ENCODE measurements at regions not wholly inside any gene's neighbourhood (a gene's known extent, or its start where the extent isn't known, plus 50 kb on each side); places are given as distances from the start of the nearest gene placed in this dataset.
"Not testable (repeated sequence)": the region's sequence is repeated elsewhere in the genome, so short reads cannot be mapped to it uniquely, and the experiment has no call there.

DNA sequence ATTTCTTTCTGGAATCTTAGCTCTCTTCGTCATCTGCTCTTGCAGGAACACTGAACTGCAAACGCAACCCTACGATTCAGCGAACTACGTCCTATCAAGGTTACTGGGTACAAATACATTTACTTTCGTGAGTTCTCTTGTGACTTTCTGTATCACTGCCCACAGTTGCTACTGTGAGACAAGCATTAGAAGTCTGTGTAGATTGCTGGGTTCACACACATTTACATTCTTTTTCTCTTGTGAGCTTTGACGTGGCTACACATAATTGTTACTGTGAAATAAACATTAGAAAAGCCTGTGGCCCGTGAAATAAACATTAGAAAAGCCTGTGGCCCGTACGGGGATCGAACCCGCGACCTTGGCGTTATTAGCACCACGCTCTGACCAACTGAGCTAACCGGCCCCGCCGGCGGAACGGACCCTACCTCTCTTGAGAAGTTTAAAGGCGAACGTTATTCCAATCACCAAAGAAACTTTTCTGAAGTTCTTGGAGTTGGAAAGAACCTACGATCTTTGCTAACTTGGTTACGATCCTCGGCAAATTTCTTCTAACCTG is 61.2 kb upstream of the ZNF322 start:
- not testable (repeated sequence) for DNase-seq

DNA sequence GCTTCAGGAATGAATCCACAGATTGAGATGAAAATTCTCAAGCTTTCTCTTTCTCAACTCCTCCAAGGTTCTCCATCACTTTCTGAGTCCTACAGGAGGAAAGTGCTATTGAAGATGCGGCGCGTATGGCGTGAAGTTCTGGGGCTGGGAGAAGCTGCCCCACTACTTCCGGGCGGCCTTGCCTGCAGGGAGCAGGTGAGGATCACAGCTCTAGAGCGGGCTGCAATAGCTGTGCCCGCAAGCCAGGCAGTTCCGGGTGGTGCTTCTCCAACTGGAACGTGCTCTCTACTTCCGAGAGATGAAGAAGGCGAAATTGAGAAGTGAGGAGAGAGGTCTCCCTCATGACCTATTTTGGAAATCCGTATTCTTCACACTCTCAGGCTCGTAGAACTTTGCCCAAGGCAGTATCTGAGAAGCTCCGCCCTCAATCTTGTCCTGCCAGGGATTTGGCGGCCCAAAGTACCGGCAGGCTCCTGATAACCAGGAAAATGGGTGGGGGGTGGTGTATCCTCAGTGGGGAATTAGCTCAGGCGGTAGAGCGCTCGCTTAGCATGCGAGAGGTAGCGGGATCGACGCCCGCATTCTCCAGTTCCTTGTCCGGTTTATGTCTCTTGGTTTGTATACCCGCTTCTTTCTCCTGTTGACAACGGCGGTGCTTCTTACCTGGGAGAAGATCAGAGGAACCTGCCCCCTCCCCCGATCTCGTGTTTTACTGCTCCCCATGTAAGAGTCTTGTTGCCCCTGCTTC is 70.6 kb upstream of the ZNF322 start:
- not testable (repeated sequence) for DNase-seq

DNA sequence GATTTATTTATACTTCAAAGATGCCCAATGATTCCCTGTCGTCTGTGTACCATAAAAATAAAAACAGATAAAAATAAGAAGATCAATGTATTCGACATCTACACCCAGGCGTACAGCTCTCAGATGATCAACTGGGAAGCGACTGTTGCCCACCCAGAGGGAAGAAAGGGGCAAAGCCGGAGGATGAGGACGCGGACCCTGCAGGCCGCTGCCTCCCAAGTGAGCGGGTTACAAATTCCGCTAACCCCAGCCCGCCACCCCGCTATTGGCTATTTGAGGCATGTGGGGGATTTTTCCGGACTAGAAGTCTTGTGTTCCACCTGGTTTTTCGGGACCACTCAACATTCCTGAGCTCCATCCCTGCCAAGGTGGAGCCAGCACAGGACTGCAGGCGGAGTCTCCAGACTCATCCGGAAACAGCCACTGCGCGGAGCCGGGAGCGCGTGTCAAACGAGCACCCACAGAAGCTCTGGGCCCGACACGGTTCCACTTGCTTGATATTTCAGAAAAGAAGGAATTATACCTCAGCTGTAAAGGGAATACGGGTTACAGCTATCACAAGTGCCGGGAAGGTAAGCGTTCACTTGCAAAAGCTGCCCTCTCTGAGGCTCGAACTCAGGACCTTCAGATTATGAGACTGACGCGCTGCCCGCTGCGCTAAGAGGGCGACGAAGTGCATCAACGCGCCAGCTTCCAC is 75.4 kb upstream of the ZNF322 start:
- not testable (repeated sequence) for DNase-seq

DNA sequence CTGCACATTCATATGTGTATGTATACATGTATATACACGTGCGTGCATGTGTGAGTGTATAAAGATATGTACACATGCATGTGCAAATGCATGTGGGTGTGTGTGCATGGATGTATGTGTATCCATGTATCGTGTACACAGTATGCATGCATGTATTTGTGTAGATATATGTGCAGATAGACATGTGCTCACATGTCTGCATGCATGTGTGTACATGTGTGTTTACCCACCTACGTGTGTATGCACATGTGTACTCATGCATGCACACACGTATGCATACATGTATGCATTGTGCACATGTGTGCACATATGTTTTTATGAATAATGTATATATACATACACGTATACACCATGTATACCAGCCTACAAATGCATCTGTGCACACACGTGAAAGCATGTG is 80.3 kb upstream of the ZNF322 start:
- DNase-seq = no peak

DNA sequence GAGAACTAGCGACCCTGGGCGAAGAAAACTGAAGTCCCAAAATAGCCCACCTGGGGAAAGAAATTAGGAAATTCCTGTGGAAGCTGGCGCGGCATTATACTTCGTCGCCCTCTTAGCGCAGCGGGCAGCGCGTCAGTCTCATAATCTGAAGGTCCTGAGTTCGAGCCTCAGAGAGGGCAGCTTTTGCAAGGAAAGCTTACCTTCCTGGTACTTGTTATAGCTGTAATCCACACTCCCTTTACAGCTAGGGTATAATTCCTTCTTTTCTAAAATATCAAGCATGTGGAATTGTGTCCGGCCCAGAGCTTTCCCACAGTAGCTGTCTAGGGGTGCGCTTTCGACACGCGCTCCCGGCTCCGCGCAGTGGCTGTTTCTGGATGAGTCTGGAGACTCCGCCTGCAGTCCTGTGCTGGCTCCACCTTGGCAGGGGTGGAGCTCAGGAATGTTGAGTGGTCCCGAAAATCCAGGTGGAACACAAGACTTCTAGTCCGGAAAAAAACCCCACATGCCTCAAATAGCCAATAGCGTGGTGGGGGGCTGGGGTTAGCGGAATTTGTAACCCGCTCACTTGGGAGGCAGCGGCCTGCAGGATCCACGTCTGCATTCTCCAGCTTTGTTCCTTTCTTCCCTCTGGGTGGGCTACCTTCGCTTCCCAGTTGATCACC is 83.7 kb upstream of the ZNF322 start:
- peak; percentile 82 for DNase-seq

DNA sequence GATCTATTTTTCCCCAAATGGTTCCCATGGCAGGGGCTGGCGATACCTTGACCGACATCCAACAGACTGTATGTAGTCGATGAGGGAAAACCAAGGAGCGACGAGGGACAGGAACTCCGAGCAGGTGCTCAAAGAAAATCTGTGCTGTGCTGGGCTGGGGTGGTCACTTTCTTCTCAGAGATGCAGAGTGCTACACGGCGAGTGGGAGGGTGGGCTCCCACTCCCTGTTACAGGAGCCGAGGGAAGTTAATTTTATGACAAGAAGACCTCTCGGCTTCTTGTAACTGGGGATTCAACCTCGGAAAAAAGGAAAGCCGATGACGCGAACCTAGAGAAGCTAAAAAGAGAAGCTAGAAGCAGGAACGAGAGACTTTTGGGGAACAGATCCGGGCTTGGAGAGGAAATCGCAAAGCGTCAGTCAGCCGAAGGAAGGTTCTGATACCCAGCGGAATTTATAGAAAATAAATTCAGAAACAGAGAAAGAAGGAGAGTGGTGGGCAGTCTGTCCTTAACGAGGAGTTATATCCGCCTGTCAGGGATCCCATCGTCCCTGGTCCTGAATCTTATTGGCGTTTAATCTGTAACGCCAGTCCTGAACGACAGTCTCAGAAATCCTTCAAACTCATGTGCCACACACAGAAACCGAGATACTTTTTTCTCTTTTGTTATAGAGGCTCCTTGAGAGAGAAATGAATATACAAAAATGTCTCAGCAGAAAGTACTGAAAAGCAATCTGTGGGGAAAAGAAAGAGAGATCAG is 84.6 kb upstream of the ZNF322 start:
- DNase-seq = no peak

DNA sequence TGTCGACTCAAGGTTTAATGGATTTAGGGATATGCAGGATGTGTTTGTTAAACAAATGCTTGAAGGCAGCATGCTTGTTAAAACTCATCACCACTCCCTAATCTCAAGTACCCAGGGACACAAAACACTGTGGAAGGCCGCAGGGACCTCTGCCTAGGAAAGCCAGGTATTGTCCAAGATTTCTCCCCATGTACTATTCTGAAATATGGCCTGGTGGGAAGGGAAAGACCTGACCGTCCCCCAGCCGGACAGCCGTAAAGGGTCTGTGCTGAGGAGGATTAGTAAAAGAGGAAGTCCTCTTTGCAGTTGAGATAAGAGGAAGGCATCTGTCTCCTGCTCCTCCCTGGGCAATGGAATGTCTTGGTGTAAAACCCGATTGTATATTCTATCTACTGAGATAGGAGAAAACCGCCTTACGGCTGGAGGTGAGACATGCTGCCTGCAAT is 85.3 kb upstream of the ZNF322 start:
- not testable (repeated sequence) for DNase-seq

DNA sequence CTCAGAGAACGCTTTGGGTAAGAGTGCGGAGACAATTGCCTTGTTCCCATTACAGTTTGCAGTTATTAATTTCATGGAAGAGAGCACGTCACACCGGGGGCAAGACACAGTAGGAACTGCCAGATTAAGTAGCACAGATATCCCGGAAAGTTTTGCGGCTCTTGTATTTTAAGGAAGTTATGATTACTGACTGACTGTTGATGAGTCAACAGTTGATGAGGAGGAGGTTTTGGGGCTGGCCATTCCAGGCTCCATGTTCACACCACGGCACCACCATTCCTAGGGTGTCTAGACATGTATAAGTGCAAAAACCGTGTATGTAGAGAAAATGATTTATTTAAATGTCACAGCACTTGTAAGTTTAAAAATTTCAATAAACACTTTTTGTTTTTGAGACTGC is 86.4 kb upstream of the ZNF322 start:
- DNase-seq = not testable (repeated sequence)

DNA sequence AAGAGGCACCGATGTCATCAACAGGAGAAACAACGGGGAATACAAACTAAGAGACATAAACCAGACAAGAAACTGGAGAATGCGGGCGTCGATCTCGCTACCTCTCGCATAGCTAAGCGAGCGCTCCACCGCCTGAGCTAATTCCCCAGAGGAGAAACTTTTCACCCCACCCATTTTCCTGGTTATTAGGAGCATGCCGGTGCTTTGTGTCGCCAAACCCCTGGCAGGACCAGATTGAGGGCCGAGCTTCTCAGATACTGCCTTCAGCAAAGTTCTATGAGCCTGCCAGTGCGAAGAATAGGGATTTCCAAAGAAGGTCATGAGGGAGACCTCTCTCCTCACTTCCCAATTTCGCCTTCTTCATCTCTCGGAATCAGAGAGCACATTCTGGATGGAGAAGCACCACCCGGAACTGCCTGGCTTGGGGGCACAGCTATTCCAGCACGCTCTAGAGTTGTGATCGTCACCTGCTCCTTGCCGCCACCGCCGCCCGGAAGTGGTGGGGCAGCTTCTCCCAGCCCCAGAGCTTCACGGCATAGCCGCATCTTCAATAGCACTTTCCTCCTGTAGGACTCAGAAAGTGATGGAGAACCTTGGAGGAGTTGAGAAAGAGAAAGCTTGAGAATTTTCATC is 89.7 kb upstream of the ZNF322 start:
- DNase-seq = not testable (repeated sequence)

DNA sequence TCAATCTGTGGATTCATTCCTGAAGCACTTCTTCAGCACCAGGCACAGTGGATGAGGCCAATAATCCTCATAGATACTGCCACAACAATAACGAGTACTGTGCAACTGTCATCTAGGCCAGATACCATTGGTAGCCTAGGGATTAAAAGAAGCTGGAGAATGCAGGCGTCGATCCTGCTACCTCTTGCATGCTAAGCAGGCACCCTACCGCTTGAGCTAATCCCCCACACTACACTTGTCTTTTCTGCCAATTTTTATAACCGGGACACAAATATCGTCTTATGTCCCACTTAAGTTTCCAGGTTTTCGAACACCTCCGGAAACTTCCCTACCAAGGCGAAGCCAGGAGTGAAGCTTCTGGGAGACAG is 90.2 kb upstream of the ZNF322 start:
- DNase-seq = not testable (repeated sequence)

DNA sequence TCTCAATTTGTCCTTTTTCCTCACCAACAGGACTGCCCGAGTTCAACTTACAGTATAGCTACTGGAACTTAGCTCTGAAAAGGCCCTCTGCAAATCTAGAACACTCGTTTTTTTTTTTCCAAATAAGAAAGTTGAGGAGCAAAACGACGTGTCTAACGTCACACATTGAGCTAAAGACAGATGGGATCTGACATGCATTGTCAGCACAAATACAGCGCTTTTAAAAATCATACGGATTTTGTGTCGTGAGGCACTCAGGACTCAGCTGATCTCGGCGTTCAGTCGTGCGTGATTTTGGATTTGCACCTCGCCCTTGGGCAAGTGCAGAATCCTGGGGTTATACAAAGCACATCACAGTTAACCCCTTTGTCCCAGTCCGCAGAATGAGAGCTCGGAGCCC is 94.7 kb upstream of the ZNF322 start:
- no peak for DNase-seq

DNA sequence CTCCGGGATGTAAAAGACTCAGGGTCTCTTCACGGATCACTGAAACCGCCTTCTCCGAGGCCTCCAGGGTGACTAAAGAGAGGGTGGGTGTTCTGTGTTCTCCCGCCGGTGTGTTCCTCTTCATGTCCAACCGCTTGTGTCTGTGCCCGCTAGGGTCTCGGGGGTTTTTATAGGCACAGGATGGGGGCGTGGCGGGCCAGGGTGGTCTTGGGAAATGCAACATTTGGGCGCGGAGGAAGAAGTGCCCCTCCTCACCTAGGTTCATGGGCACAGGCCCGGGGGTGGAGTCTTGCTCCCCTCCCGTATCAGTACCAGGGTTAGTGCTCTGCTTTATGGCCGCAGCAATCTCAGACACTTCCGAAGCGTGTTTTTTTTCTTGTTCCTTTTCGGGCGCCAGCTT is 95.3 kb upstream of the ZNF322 start:
- not testable (repeated sequence) for DNase-seq

DNA sequence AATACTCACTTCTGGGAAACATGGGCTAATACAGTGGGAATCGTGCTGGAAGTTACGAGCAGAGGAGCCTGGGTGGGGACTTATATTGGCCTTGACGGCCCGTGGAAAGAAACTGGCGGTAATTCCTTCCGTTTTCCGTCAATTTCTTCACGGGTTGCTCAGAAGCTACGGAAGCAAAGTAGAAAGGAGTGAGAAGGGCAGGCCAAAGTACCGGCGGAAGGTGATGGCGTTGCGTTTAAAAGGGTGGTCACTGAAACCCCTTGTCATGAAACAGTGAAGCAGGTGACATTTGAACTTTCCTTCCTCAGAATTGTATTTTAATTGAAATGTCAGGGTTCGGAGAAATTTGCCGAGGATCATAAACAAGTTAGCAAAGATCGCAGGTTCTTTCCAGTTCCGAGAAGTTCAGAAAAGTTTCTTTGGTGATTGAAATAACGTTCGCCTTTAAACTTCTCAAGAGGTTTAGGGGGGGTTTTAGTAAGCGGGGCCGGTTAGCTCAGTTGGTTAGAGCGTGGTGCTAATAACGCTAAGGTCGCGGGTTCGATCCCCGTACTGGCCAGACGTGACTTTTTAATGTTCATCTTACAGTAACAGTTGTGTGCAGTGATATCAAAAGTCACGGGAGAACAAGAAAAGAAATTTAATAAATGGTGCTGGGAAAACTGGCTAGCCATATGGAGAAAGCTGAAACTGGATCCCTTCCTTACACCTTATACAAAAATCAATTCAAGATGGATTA is 96.7 kb upstream of the ZNF322 start:
- DNase-seq = not testable (repeated sequence)

DNA sequence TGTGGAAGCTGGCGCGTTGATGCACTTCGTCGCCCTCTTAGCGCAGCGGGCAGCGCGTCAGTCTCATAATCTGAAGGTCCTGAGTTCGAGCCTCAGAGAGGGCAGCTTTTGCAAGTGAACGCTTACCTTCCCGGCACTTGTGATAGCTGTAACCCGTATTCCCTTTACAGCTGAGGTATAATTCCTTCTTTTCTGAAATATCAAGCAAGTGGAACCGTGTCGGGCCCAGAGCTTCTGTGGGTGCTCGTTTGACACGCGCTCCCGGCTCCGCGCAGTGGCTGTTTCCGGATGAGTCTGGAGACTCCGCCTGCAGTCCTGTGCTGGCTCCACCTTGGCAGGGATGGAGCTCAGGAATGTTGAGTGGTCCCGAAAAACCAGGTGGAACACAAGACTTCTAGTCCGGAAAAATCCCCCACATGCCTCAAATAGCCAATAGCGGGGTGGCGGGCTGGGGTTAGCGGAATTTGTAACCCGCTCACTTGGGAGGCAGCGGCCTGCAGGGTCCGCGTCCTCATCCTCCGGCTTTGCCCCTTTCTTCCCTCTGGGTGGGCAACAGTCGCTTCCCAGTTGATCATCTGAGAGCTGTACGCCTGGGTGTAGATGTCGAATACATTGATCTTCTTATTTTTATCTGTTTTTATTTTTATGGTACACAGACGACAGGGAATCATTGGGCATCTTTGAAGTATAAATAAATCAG is 106.8 kb upstream of the ZNF322 start:
- DNase-seq = not testable (repeated sequence)

DNA sequence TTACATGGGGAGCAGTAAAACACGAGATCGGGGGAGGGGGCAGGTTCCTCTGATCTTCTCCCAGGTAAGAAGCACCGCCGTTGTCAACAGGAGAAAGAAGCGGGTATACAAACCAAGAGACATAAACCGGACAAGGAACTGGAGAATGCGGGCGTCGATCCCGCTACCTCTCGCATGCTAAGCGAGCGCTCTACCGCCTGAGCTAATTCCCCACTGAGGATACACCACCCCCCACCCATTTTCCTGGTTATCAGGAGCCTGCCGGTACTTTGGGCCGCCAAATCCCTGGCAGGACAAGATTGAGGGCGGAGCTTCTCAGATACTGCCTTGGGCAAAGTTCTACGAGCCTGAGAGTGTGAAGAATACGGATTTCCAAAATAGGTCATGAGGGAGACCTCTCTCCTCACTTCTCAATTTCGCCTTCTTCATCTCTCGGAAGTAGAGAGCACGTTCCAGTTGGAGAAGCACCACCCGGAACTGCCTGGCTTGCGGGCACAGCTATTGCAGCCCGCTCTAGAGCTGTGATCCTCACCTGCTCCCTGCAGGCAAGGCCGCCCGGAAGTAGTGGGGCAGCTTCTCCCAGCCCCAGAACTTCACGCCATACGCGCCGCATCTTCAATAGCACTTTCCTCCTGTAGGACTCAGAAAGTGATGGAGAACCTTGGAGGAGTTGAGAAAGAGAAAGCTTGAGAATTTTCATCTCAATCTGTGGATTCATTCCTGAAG is 111.6 kb upstream of the ZNF322 start:
- not testable (repeated sequence) for DNase-seq

DNA sequence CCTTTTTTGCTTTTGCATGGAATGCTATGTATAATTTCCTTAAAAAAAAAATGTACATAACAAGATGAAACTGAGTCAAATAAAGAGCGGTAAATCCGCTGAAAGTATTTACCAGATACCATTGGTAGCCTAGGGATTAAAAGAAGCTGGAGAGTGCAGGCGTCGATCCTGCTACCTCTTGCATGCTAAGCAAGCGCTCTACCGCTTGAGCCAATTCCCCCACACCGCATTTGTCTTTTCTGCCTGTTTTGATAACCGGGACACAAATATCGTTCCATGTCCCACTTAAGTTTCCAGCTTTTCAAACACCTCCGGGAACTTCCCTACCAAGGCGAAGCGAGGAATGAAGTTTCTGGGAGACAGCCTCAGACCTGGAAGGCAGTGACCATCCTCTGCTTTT is 113.9 kb upstream of the ZNF322 start:
- DNase-seq = not testable (repeated sequence)

DNA sequence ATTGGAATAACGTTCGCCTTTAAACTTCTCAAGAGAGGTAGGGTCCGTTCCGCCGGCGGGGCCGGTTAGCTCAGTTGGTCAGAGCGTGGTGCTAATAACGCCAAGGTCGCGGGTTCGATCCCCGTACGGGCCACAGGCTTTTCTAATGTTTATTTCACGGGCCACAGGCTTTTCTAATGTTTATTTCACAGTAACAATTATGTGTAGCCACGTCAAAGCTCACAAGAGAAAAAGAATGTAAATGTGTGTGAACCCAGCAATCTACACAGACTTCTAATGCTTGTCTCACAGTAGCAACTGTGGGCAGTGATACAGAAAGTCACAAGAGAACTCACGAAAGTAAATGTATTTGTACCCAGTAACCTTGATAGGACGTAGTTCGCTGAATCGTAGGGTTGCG is 121.0 kb upstream of the ZNF322 start:
- DNase-seq = not testable (repeated sequence)

DNA sequence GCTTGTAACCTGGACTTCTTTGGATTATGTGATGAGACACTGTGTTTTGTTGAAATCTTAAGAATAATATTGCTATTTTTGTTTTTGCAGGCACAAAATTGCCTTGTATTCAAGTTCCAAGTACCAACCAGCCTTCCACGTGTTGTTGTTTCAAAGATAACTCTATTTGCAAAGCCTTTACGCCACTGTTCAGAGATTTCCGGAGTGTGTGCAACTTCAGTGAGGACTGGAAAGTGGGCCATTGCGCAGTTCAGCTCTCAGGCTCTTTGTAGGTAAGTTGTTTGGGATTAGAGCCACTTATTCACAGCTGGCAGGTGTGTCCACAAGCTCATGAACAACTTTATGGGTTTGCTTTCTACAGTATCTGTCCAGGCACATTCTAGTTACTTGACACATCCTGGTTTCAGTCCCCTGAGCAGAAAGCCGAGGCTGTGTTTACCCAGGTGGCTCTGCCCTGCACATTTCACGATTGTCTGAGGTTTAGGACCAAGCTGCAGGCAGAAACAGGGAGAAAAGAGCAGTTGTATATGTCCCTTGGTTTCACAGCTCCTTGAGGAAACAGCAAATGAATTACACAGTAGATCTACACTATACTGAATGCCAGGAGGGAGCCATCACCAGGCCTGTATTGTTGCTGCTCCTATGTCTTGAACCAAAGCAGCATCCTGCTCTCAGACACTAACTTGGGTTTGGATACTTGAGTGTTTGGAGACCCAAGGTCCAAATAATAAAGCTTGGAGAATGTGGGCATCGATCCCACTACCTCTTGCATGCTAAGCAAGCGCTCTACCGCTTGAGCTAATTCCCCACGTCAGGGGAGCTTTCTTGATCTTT is 136.1 kb upstream of the ZNF322 start:
- not testable (repeated sequence) for DNase-seq

All from fibroblast of skin of right quadriceps (primary cell).